Naive B cell (primary cell): ENCODE measurements at regions not wholly inside any gene's neighbourhood (a gene's known extent, or its start where the extent isn't known, plus 50 kb on each side); places are given as distances from the start of the nearest gene placed in this dataset.
A peak's percentile ranks its signal among the peaks of the same experiment; 100 is the strongest.

ENCODE experiments used
- ATAC-seq, 2 donors: fragments of 150-1000 bp; cut with Tn5 transposase; 2 replicates each; pipeline ENCODE4 v1.10.0; 2021; ENCODE audit warnings: low read depth in 2 of 2, mild to moderate bottlenecking in 2 of 2, moderate library complexity in 2 of 2
- DNase-seq: peaks from one replicate; pipeline ENCODE4 v3.0.0; 2022
- H3K27ac Mint-ChIP-seq, 6 donors: one replicate each; pipeline ENCODE4 v1.8.0; 2020 to 2022; ENCODE audit warnings: mild to moderate bottlenecking in 6 of 6, mixed read lengths in 6 of 6, moderate library complexity in 5 of 6, inconsistent platforms in 2 of 6
- H3K27me3 Mint-ChIP-seq, 3 donors: one replicate each; pipeline ENCODE4 v1.8.0; 2021 to 2022; ENCODE audit warnings: mixed read lengths in 3 of 3, mild to moderate bottlenecking in 1 of 3
- H3K36me3 Mint-ChIP-seq, 2 donors: one replicate each; pipeline ENCODE4 v1.8.0; 2020 to 2022; ENCODE audit warnings: mixed read lengths in 2 of 2, inconsistent platforms in 1 of 2, mild to moderate bottlenecking in 1 of 2
- H3K4me1 Mint-ChIP-seq, 3 donors: one replicate each; pipeline ENCODE4 v1.8.0; 2020 to 2022; ENCODE audit warnings: mixed read lengths in 3 of 3, inconsistent platforms in 1 of 3, mild to moderate bottlenecking in 1 of 3, moderate library complexity in 1 of 3
- H3K4me3 Mint-ChIP-seq, 8 donors: one replicate each; pipeline ENCODE4 v1.8.0; 2020 to 2022; ENCODE audit warnings: mild to moderate bottlenecking in 8 of 8, mixed read lengths in 8 of 8, moderate library complexity in 8 of 8, inconsistent platforms in 2 of 8
- H3K9me3 Mint-ChIP-seq, 7 donors: one replicate each; pipeline ENCODE4 v1.8.0; 2020 to 2022; ENCODE audit warnings: mixed read lengths in 7 of 7, mild to moderate bottlenecking in 5 of 7, inconsistent platforms in 2 of 7, moderate library complexity in 1 of 7

DNA sequence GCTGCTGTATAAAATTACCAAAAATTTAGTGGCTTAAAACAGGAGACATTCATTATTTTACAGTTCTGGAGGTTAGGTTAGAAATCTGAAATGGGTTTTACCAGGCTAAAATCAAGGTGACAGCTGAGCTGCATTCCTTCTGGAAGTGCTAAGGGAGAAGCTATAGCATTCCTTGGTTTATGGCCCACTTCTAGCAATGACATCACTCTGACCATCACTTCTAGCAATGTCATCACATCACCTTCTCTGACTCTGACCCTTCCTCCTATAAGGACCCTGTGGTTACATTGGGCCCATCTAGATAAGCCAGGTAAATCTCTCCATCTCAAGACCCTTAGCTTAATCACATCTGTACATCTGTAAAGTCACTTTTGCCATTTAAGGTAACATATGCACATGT lies 366.1 kb downstream of the EFNA5 start:
- Mint-ChIP-seq H3K9me3 (peaks cover 0 to 3% (median 0%) of the 10 kb centered on the region in 7 donors), H3K4me1 (no peaks in the 10 kb centered on the region), H3K4me3 (no peak overlapping the region), H3K36me3 (no peaks in the 10 kb centered on the region), H3K27me3 (peaks cover 5 to 11% (median 11%) of the 10 kb centered on the region in 3 donors), H3K27ac (no peak overlapping the region)
- ATAC-seq, result no peak
- DNase-seq, result no peak

- Mint-ChIP-seq H3K4me3 (no peak overlapping the region), H3K27ac (no peak overlapping the region)
These were observed 367.4 kb downstream of the EFNA5 start for GRCh38 chr5:107303171-107303968.

DNA sequence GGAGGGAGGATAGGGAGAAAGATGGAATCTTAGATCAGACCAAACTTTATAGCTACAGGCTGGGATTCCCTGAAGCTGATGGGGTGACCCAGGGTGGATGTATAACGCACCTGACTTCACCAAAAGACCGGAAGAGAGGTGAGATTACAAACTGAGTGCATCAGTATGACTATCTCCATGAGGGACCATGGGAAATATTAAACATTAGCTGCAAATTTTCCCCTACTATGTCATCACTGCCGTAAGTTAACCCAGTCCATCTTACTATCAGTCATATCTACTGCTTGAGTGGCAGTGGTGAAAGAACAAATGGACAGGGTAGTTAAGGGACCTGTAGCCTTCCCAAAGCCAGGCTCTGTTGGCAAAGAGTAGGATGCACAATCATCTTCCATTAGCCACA lies 368.3 kb downstream of the EFNA5 start:
- H3K4me3 Mint-ChIP-seq, result no peak overlapping the region
- H3K9me3 Mint-ChIP-seq, result peaks cover 0 to 3% (median 0%) of the 10 kb centered on the region in 7 donors
- ATAC-seq, result no peak
- DNase-seq, result no peak
- peaks cover 11 to 19% (median 11%) of the 10 kb centered on the region in 3 donors for H3K27me3 Mint-ChIP-seq
- H3K4me1 Mint-ChIP-seq, result no peaks in the 10 kb centered on the region
- H3K36me3 Mint-ChIP-seq, result no peaks in the 10 kb centered on the region
- H3K27ac Mint-ChIP-seq, result no peak overlapping the region

More at GRCh38 chr5:107303171-107303968, 367.4 kb downstream of the EFNA5 start:
- ATAC-seq (no peak), DNase-seq (no peak)
- Mint-ChIP-seq H3K27me3 (peaks cover 5 to 11% (median 11%) of the 10 kb centered on the region in 3 donors), H3K4me1 (no peaks in the 10 kb centered on the region), H3K36me3 (no peaks in the 10 kb centered on the region), H3K9me3 (peaks cover 0 to 3% (median 0%) of the 10 kb centered on the region in 7 donors)

GRCh38 chr5:107301999-107302398 lies 368.7 kb downstream of the EFNA5 start:
- Mint-ChIP-seq H3K4me1 (no peaks in the 10 kb centered on the region), H3K4me3 (no peak overlapping the region), H3K36me3 (no peaks in the 10 kb centered on the region), H3K27me3 (peaks cover 8 to 24% (median 13%) of the 10 kb centered on the region in 3 donors), H3K27ac (no peak overlapping the region), H3K9me3 (peaks cover 0 to 3% (median 0%) of the 10 kb centered on the region in 7 donors)
- ATAC-seq (no peak), DNase-seq (no peak)

DNA sequence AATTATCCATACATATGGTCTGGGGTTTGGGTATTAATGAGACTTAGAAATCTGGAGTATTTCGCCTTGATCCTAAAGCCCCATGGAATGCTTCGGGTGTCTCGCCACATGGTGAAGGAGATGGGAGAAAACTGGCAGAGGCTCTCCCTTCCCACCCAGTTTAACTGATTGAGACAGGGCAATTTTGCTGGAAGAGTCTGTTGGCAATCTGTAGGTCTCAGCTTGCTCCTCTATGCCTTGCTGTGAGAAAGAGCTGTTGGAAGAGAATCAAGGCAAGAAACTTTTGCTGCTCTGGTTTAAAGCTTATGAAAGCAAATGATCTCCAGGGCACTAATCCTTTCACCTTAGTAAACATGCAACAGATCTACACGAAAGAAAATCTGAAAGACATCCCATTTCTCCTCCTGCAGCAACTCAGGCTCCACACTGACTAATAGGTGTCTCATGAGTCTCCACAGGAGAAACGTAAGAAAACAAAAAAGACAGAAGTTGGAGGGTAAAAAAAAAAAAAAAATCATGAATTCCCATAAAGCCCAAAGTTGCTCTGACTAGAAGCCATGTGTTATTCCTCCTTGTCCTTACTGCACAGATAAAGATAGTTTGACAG lies 369.9 kb downstream of the EFNA5 start:
- ATAC-seq (no peak), DNase-seq (no peak)
- H3K4me3 Mint-ChIP-seq, result no peak overlapping the region
- H3K9me3 Mint-ChIP-seq, result peaks cover 0 to 3% (median 0%) of the 10 kb centered on the region in 7 donors
- H3K27me3 Mint-ChIP-seq, result peaks cover 7 to 25% (median 9%) of the 10 kb centered on the region in 3 donors
- no peaks in the 10 kb centered on the region for H3K4me1 Mint-ChIP-seq
- H3K36me3 Mint-ChIP-seq, result no peaks in the 10 kb centered on the region
- no peak overlapping the region for H3K27ac Mint-ChIP-seq

DNA sequence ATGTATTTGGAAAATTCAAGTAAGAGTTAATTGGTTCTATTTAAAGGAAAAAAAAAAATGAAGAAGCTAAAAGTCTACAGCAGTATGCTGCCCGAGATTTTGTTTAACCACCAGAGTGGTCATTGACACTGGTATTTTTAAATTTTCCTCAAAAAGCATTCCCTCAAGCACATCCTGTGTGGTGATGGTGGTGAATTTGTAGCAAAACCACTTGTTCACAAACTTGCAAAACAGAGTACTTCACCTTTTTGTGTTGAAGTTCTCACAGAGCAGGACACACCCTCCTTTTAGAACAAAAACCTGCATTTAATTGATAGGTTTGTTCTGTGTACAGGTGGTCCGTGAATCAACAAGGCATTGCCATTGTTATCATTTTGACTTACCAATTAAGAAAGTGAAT lies 374.2 kb downstream of the EFNA5 start:
- Mint-ChIP-seq H3K4me1 (peaks cover 0 to 16% (median 7%) of the 10 kb centered on the region in 3 donors), H3K27ac (no peak overlapping the region), H3K9me3 (peaks cover 0 to 10% (median 0%) of the 10 kb centered on the region in 7 donors), H3K4me3 (no peak overlapping the region), H3K27me3 (peaks cover 8 to 28% (median 9%) of the 10 kb centered on the region in 3 donors), H3K36me3 (no peaks in the 10 kb centered on the region)
- ATAC-seq (no peak), DNase-seq (no peak)

- Mint-ChIP-seq H3K27me3 (peaks cover 8 to 29% (median 9%) of the 10 kb centered on the region in 3 donors), H3K9me3 (peaks cover 0 to 11% (median 0%) of the 10 kb centered on the region in 7 donors), H3K27ac (no peak overlapping the region), H3K4me1 (peaks cover 0 to 16% (median 7%) of the 10 kb centered on the region in 3 donors), H3K4me3 (no peak overlapping the region), H3K36me3 (no peaks in the 10 kb centered on the region)
- DNase-seq (no peak), ATAC-seq (no peak)
These were observed 374.8 kb downstream of the EFNA5 start for GRCh38 chr5:107295914-107296313.

GRCh38 chr5:107294669-107295068 lies 376.1 kb downstream of the EFNA5 start:
- no peak for ATAC-seq
- Mint-ChIP-seq H3K27ac (no peak overlapping the region), H3K4me1 (peaks cover 0 to 17% (median 7%) of the 10 kb centered on the region in 3 donors), H3K9me3 (peaks cover 0 to 11% (median 0%) of the 10 kb centered on the region in 7 donors), H3K27me3 (peaks cover 8 to 29% (median 9%) of the 10 kb centered on the region in 3 donors), H3K36me3 (no peaks in the 10 kb centered on the region), H3K4me3 (no peak overlapping the region)
- no peak for DNase-seq

- no peak for DNase-seq
- no peaks in the 10 kb centered on the region for H3K36me3 Mint-ChIP-seq
- H3K4me3 Mint-ChIP-seq, result no peak overlapping the region
- peaks cover 0 to 11% (median 0%) of the 10 kb centered on the region in 7 donors for H3K9me3 Mint-ChIP-seq
- peaks cover 5 to 21% (median 12%) of the 10 kb centered on the region in 3 donors for H3K4me1 Mint-ChIP-seq
- ATAC-seq, result peak in 1 of 2 donors; percentile 56
- no peak overlapping the region for H3K27ac Mint-ChIP-seq
- peaks cover 9 to 30% (median 12%) of the 10 kb centered on the region in 3 donors for H3K27me3 Mint-ChIP-seq
These were observed 376.6 kb downstream of the EFNA5 start for GRCh38 chr5:107294211-107294550.

GRCh38 chr5:107293541-107294210 lies 377.1 kb downstream of the EFNA5 start:
- DNase-seq (no peak), ATAC-seq (no peak)
- H3K36me3 Mint-ChIP-seq, result no peaks in the 10 kb centered on the region
- no peak overlapping the region for H3K4me3 Mint-ChIP-seq
- H3K27me3 Mint-ChIP-seq, result peaks cover 9 to 35% (median 12%) of the 10 kb centered on the region in 3 donors
- H3K4me1 Mint-ChIP-seq, result peaks cover 10 to 27% (median 17%) of the 10 kb centered on the region in 3 donors
- H3K9me3 Mint-ChIP-seq, result peaks cover 0 to 11% (median 0%) of the 10 kb centered on the region in 7 donors
- H3K27ac Mint-ChIP-seq, result no peak overlapping the region

DNA sequence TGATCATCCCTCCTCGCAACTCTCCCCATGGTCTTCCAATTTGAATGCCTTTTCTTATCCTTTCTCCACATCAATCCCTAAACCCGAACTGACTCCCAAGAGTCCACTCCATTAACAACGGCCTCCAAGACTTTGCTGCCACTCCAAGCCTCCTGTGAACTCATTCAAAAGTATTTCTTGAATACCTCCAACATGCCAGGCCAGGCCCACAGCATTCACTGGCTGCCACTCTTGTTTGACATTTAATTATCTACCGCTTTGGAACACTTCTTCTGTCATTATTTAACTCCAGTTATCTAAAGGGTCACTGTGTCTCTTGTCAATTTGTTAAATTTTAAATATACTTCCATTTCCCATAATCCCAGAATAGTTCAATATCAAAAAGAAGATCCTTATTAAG lies 378.9 kb downstream of the EFNA5 start:
- H3K4me3 Mint-ChIP-seq, result peak overlapping the region in 1 of 8 donors; percentile 3
- DNase-seq, result no peak
- H3K4me1 Mint-ChIP-seq, result peaks cover 13 to 36% (median 25%) of the 10 kb centered on the region in 3 donors
- peaks cover 0 to 38% (median 20%) of the 10 kb centered on the region in 3 donors for H3K27me3 Mint-ChIP-seq
- ATAC-seq, result no peak
- no peak overlapping the region for H3K27ac Mint-ChIP-seq
- H3K9me3 Mint-ChIP-seq, result peaks cover 0 to 11% (median 0%) of the 10 kb centered on the region in 7 donors
- no peaks in the 10 kb centered on the region for H3K36me3 Mint-ChIP-seq

GRCh38 chr5:107290780-107291398 lies 379.8 kb downstream of the EFNA5 start:
- peaks cover 0 to 37% (median 25%) of the 10 kb centered on the region in 3 donors for H3K27me3 Mint-ChIP-seq
- H3K4me3 Mint-ChIP-seq, result no peak overlapping the region
- DNase-seq, result no peak
- peaks cover 13 to 36% (median 25%) of the 10 kb centered on the region in 3 donors for H3K4me1 Mint-ChIP-seq
- peaks cover 0 to 5% of the 10 kb centered on the region in 2 donors for H3K36me3 Mint-ChIP-seq
- no peak for ATAC-seq
- no peak overlapping the region for H3K27ac Mint-ChIP-seq
- peaks cover 0 to 11% (median 0%) of the 10 kb centered on the region in 7 donors for H3K9me3 Mint-ChIP-seq
